IMR-90 (cell line): ENCODE measurements at regions not wholly inside any gene's neighbourhood (a gene's known extent, or its start where the extent isn't known, plus 50 kb on each side); places are given as distances from the start of the nearest gene placed in this dataset.

Experiments
- ATAC-seq: fragments of 200-7000 bp; cut with Tn5 transposase; 2 replicates; pipeline ENCODE4 v1.9.1; 2020; ENCODE audit warnings: low read depth, mild to moderate bottlenecking, moderate library complexity
- BruUV-seq: library from RNA; stranded (reverse); fragments of 400-500 nt; replicated peaks from 2 replicates; lab custom pipeline; 2021; lab: Mats Ljungman, UMichigan
- CTCF ChIA-PET: fragments of 300-600 bp; formaldehyde crosslinking; extraction: SDS; loops from one replicate; lab custom pipeline; 2021; ENCODE audit warnings: antibody characterized with exemption; lab: Yijun Ruan, JAX
- POLR2A ChIA-PET: fragments of 300-600 bp; sonication (Branson Sonifier 250); formaldehyde crosslinking; loops from one replicate; lab custom pipeline; 2022; ENCODE audit warnings: antibody characterized with exemption; ENCODE audit not compliant: unreplicated experiment; lab: Charles Lee
- DNase-seq: peaks from one replicate; pipeline ENCODE4 v3.0.0; 2013
- H2AFZ ChIP-seq: replicated peaks from 2 replicates; pipeline ENCODE3; 2013; ENCODE audit warnings: low read length, mild to moderate bottlenecking; ENCODE audit not compliant: poor library complexity
- H2AK5ac ChIP-seq: 2 replicates; pipeline ENCODE4 v1.6.1; 2013; ENCODE audit warnings: low read depth, low read length, inconsistent platforms
- H2AK9ac ChIP-seq: replicated peaks from 2 replicates; pipeline ENCODE3; 2013; ENCODE audit warnings: mild to moderate bottlenecking, low read depth, low read length, moderate library complexity; ENCODE audit not compliant: poor library complexity
- H2BK120ac ChIP-seq: 2 replicates; pipeline ENCODE4 v1.6.1; 2013; ENCODE audit warnings: low read depth, low read length, inconsistent platforms
- H2BK15ac ChIP-seq: 3 replicates; pipeline ENCODE4 v1.6.1; 2013; ENCODE audit warnings: low read depth, low read length, inconsistent platforms
- H2BK20ac ChIP-seq: 2 replicates; pipeline ENCODE4 v1.6.1; 2013; ENCODE audit warnings: low read depth, mild to moderate bottlenecking, inconsistent platforms, low read length, moderate library complexity
- H2BK5ac ChIP-seq: 2 replicates; pipeline ENCODE4 v1.6.1; 2013; ENCODE audit warnings: mild to moderate bottlenecking, low read depth, low read length, inconsistent platforms; ENCODE audit not compliant: poor library complexity, severe bottlenecking
- H3K14ac ChIP-seq: replicated peaks from 2 replicates; pipeline ENCODE4 v1.6.1; 2013; ENCODE audit warnings: low read depth, low read length, inconsistent platforms
- H3K18ac ChIP-seq: 2 replicates; pipeline ENCODE4 v1.6.1; 2013; ENCODE audit warnings: low read depth, low read length, control low read depth
- H3K23ac ChIP-seq: 2 replicates; pipeline ENCODE4 v1.6.1; 2013; ENCODE audit warnings: low read depth, low read length, inconsistent platforms
- H3K27ac ChIP-seq: 2 replicates; pipeline ENCODE4 v1.5.1; 2013; ENCODE audit warnings: mild to moderate bottlenecking, control low read depth, low read length; ENCODE audit not compliant: insufficient read depth
- H3K27me3 ChIP-seq: 2 replicates; pipeline ENCODE4 v1.6.1; 2013; ENCODE audit warnings: low read length; ENCODE audit not compliant: control insufficient read depth, insufficient read depth
- H3K36me3 ChIP-seq: 2 replicates; pipeline ENCODE4 v1.6.1; 2013; ENCODE audit warnings: low read length, mixed read lengths; ENCODE audit not compliant: control insufficient read depth, insufficient read depth
- H3K4ac ChIP-seq: 2 replicates; pipeline ENCODE4 v1.6.1; 2013; ENCODE audit warnings: low read depth, low read length, inconsistent platforms
- H3K4me1 ChIP-seq: 2 replicates; pipeline ENCODE4 v1.6.1; 2013; ENCODE audit warnings: low read length, mixed read lengths; ENCODE audit not compliant: control insufficient read depth, insufficient read depth
- H3K4me2 ChIP-seq: 2 replicates; pipeline ENCODE4 v1.6.1; 2013; ENCODE audit warnings: low read depth, mild to moderate bottlenecking, control low read depth, low read length, moderate library complexity
- H3K4me3 ChIP-seq: 2 replicates; pipeline ENCODE4 v1.5.1; 2013; ENCODE audit warnings: low read depth, mild to moderate bottlenecking, control low read depth, low read length, moderate library complexity; ENCODE audit not compliant: insufficient read depth
- H3K56ac ChIP-seq: 2 replicates; pipeline ENCODE4 v1.6.1; 2013; ENCODE audit warnings: low read length, inconsistent platforms; ENCODE audit not compliant: insufficient read depth; ENCODE audit errors: extremely low read depth
- H3K79me1 ChIP-seq, 2 experiments: 2 replicates each; pipeline ENCODE4 v1.6.1; 2013; ENCODE audit warnings: low read length in 2 of 2, inconsistent platforms in 1 of 2, low read depth in 1 of 2
- H3K9ac ChIP-seq: 2 replicates; pipeline ENCODE4 v1.6.1; 2013; ENCODE audit warnings: low read depth, low read length, control low read depth
- H3K9me1 ChIP-seq: 2 replicates; pipeline ENCODE4 v1.6.1; 2013; ENCODE audit warnings: low read length, inconsistent platforms; ENCODE audit not compliant: insufficient read depth
- H3K9me3 ChIP-seq: 2 replicates; pipeline ENCODE4 v1.6.1; 2013; ENCODE audit warnings: low read length; ENCODE audit not compliant: control insufficient read depth, insufficient read depth
- H4K20me1 ChIP-seq: 2 replicates; pipeline ENCODE4 v1.6.1; 2013; ENCODE audit warnings: low read length, inconsistent platforms; ENCODE audit not compliant: insufficient read depth
- H4K5ac ChIP-seq: 2 replicates; pipeline ENCODE4 v1.6.1; 2013; ENCODE audit warnings: mild to moderate bottlenecking, low read depth, low read length, control low read depth
- H4K8ac ChIP-seq, 2 experiments: 2 replicates each; pipeline ENCODE4 v1.6.1; 2013; ENCODE audit warnings: low read depth in 2 of 2, low read length in 2 of 2, control low read depth in 1 of 2, inconsistent platforms in 1 of 2
- H4K91ac ChIP-seq: 2 replicates; pipeline ENCODE4 v1.6.1; 2013; ENCODE audit warnings: low read depth, low read length, inconsistent platforms; ENCODE audit not compliant: insufficient read depth
- BHLHE40 ChIP-seq: fragments of 150-350 bp; IDR thresholded peaks from 2 replicates; pipeline ENCODE4 v1.6.1; 2016; ENCODE audit warnings: mild to moderate bottlenecking, low read depth, low read length
- CEBPB ChIP-seq: IDR thresholded peaks from 2 replicates; pipeline ENCODE4 v1.6.1; 2012; ENCODE audit warnings: low read depth, low read length, improper control_type of control experiment
- CHD1 ChIP-seq: IDR thresholded peaks from 2 replicates; pipeline ENCODE4 v1.6.1; 2012; ENCODE audit warnings: low read depth, low read length, improper control_type of control experiment
- CTCF ChIP-seq: conservative IDR thresholded peaks from 2 replicates; pipeline ENCODE4 v1.5.1; 2012; ENCODE audit warnings: mild to moderate bottlenecking, low read depth, low read length, improper control_type of control experiment
- ELK1 ChIP-seq: fragments of 150-350 bp; IDR thresholded peaks from 2 replicates; pipeline ENCODE4 v1.6.1; 2016; ENCODE audit warnings: low read depth, mild to moderate bottlenecking, low read length, moderate library complexity, borderline replicate concordance
- FOS ChIP-seq: fragments of 150-350 bp; IDR thresholded peaks from 2 replicates; pipeline ENCODE4 v1.6.1; 2016; ENCODE audit warnings: low read depth, low read length
- MAFK ChIP-seq: IDR thresholded peaks from 2 replicates; pipeline ENCODE4 v1.6.1; 2012; ENCODE audit warnings: low read depth, low read length, improper control_type of control experiment
- MAZ ChIP-seq: IDR thresholded peaks from 2 replicates; pipeline ENCODE4 v1.6.1; 2012; ENCODE audit warnings: low read depth, mild to moderate bottlenecking, low read length, improper control_type of control experiment, moderate library complexity, borderline replicate concordance
- MXI1 ChIP-seq: IDR thresholded peaks from 2 replicates; pipeline ENCODE4 v1.6.1; 2012; ENCODE audit warnings: low read depth, mild to moderate bottlenecking, low read length, moderate library complexity, borderline replicate concordance
- NFE2L2 ChIP-seq: fragments of 150-350 bp; IDR thresholded peaks from 2 replicates; pipeline ENCODE4 v1.6.1; 2016; ENCODE audit warnings: low read depth, mild to moderate bottlenecking, low read length
- POLR2A ChIP-seq: IDR thresholded peaks from 2 replicates; pipeline ENCODE4 v1.6.1; 2012; ENCODE audit warnings: mild to moderate bottlenecking, low read depth, low read length
- RAD21 ChIP-seq: IDR thresholded peaks from 2 replicates; pipeline ENCODE4 v1.6.1; 2012; ENCODE audit warnings: low read length, improper control_type of control experiment
- RCOR1 ChIP-seq: IDR thresholded peaks from 2 replicates; pipeline ENCODE4 v1.6.1; 2012; ENCODE audit warnings: mild to moderate bottlenecking, low read length, improper control_type of control experiment; ENCODE audit not compliant: insufficient replicate concordance
- RFX5 ChIP-seq: IDR thresholded peaks from 2 replicates; pipeline ENCODE4 v1.8.0; 2012; ENCODE audit warnings: low read depth, mild to moderate bottlenecking, low read length, moderate library complexity
- SMC3 ChIP-seq: fragments of 150-350 bp; IDR thresholded peaks from 2 replicates; pipeline ENCODE4 v1.6.1; 2016; ENCODE audit warnings: low read depth, mild to moderate bottlenecking, antibody characterized with exemption, low read length, moderate library complexity
- USF2 ChIP-seq: fragments of 150-350 bp; IDR thresholded peaks from 2 replicates; pipeline ENCODE4 v1.6.1; 2017; ENCODE audit warnings: mild to moderate bottlenecking, antibody characterized with exemption, low read length, low read depth
- WGBS, 2 experiments: methylation state at CpG; one replicate each; pipeline versions ENCODE4 v1.1.5 to v1.1.7; 2013; ENCODE audit warnings: missing lambda C conversion rate in 2 of 2; ENCODE audit not compliant: insufficient read length in 1 of 2; ENCODE audit errors: extremely low coverage in 2 of 2; 5-methylcytosine and 5-hydroxymethylcytosine counted together
- dilution Hi-C: fragments of 300-500 bp; cut with HindIII; formaldehyde crosslinking; loops from one replicate; pipeline ENCODE4 v1.14.3; 2018; ENCODE audit warnings: low sequenced_read_pairs; ENCODE audit not compliant: unreplicated experiment
- in situ Hi-C: fragments of 300-500 bp; cut with MboI; formaldehyde crosslinking; loops from 3 replicates; pipeline ENCODE4 v1.14.3; 2019; ENCODE audit warnings: low sequenced_read_pairs, inconsistent platforms, mixed read lengths
- intact Hi-C: fragments of 100-400 bp; cut with micrococcal nuclease; formaldehyde crosslinking; loops from 2 replicates; pipeline ENCODE4 v1.10.0; 2022

- no peak for DNase-seq
- Histone ChIP-seq H2AK5ac (no peak overlapping the region), H4K5ac (no peak overlapping the region), H2BK120ac (no peak overlapping the region), H4K91ac (no peak overlapping the region), H2BK20ac (no peak overlapping the region), H2AFZ (no peak overlapping the region), H2BK5ac (no peak overlapping the region), H3K56ac (no peak overlapping the region), H3K23ac (no peak overlapping the region), H3K36me3 (no peaks in the 10 kb centered on the region), H2AK9ac (no peak overlapping the region), H3K14ac (no peak overlapping the region), H3K4ac (no peak overlapping the region), H3K4me3 (no peak overlapping the region), H3K79me1 (no peaks in the 10 kb centered on the region), H3K4me2 (no peak overlapping the region), H3K4me1 (no peaks in the 10 kb centered on the region), H3K27me3 (no peaks in the 10 kb centered on the region), H3K27ac (no peak overlapping the region), H3K9me3 (no peaks in the 10 kb centered on the region), H2BK15ac (no peak overlapping the region), H4K8ac (no peak overlapping the region), H4K20me1 (no peaks in the 10 kb centered on the region), H3K9me1 (no peaks in the 10 kb centered on the region), H3K9ac (no peak overlapping the region), H3K18ac (no peak overlapping the region)
- 96% methylated on average over 4 of the region's 8 CpGs; no CpG with 5 or more reads in 1 of the 2 experiments for WGBS, 2 experiments
- BruUV-seq: no TSS peak
- intact Hi-C loops (no loop called here), dilution Hi-C loops (no loop called here), in situ Hi-C loops (no loop called here)
- no peak for TF ChIP-seq RAD21
- TF ChIP-seq RCOR1: no peak
- TF ChIP-seq MAFK: no peak
- no peak for TF ChIP-seq SMC3
- no peak for TF ChIP-seq USF2
- TF ChIP-seq RFX5: no peak
- TF ChIP-seq ELK1: no peak
- TF ChIP-seq MXI1: no peak
- no peak for TF ChIP-seq CHD1
- TF ChIP-seq BHLHE40: no peak
- TF ChIP-seq CTCF: no peak
- TF ChIP-seq FOS: no peak
- no peak for TF ChIP-seq CEBPB
- no peak for TF ChIP-seq MAZ
- no peak for TF ChIP-seq POLR2A
- no peak for TF ChIP-seq NFE2L2
- no peak for ATAC-seq
- ChIA-PET CTCF (no interaction called here), POLR2A (interaction anchor here (0.6 kb wide), 1 partner anchor 561 kb away, joined by 3 read pairs; no protein-coding TSS in a partner anchor)
Measured at GRCh38 chr3:177686671-177687070, 489.4 kb upstream of the TBL1XR1 start.
